ENCODE measurements at regions not wholly inside any gene's neighbourhood (a gene's known extent, or its start where the extent isn't known, plus 50 kb on each side); places are given as distances from the start of the nearest gene placed in this dataset.

DNA sequence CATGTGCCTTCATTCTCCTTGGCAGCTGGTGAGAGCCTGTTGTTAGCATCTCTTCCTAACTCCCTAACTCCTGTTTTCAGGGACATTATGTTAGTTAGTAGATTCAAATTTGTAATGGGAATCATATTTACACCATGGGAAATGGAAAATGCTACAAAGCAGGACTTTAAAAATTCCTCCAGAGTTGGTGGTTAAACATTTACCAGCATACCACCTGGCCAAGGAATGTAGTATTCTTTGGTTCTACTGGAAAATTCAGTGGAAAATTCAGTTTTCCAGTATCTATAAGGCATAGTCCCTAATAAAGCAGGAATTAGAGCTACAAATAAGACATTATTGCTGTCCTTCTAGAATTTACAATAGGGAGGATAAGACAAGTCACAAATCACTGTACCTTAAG is 291.7 kb downstream of the GPD2 start:
- POLR2A ChIA-PET = no interaction called here
- no peaks in the 10 kb centered on the region for H3K36me3 ChIP-seq (ENCODE audit: control insufficient read depth, insufficient read depth, low read length)
- no peaks in the 10 kb centered on the region for H3K9me3 ChIP-seq
- H3K4me3 Mint-ChIP-seq (ENCODE audit: unreplicated experiment) = no peak overlapping the region
- no peak overlapping the region for H3K4me3 ChIP-seq (ENCODE audit: low read depth, low read length)
- no peaks in the 10 kb centered on the region for H3K4me1 Mint-ChIP-seq (ENCODE audit: low read depth, unreplicated experiment)
- TF ChIP-seq, protein P1, sequence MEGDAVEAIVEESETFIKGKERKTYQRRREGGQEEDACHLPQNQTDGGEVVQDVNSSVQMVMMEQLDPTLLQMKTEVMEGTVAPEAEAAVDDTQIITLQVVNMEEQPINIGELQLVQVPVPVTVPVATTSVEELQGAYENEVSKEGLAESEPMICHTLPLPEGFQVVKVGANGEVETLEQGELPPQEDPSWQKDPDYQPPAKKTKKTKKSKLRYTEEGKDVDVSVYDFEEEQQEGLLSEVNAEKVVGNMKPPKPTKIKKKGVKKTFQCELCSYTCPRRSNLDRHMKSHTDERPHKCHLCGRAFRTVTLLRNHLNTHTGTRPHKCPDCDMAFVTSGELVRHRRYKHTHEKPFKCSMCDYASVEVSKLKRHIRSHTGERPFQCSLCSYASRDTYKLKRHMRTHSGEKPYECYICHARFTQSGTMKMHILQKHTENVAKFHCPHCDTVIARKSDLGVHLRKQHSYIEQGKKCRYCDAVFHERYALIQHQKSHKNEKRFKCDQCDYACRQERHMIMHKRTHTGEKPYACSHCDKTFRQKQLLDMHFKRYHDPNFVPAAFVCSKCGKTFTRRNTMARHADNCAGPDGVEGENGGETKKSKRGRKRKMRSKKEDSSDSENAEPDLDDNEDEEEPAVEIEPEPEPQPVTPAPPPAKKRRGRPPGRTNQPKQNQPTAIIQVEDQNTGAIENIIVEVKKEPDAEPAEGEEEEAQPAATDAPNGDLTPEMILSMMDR (IDR thresholded peaks at IDR 0.05; ENCODE audit: insufficient read depth in 1 of 2, low read depth in 1 of 2, low read length in 1 of 2, severe bottlenecking in 1 of 2, unreplicated experiment in 1 of 2) = no peak
- BruUV-seq (replicated peaks) = no TSS peak
- H3K27ac Mint-ChIP-seq (ENCODE audit: unreplicated experiment) = no peak overlapping the region
- no peak for DNase-seq
- H3K9me3 Mint-ChIP-seq (ENCODE audit: unreplicated experiment) = no peaks in the 10 kb centered on the region
- H3K4me1 ChIP-seq = peaks cover 12% of the 10 kb centered on the region
- CTCF ChIA-PET = no interaction called here
- H3K36me3 Mint-ChIP-seq (ENCODE audit: insufficient read depth, unreplicated experiment) = peaks cover 6% of the 10 kb centered on the region
- no peaks in the 10 kb centered on the region for H3K27me3 ChIP-seq (replicated peaks; ENCODE audit: control insufficient read depth, insufficient read depth, low read length)
- peaks cover 9% of the 10 kb centered on the region for H3K27me3 Mint-ChIP-seq (ENCODE audit: insufficient read depth, unreplicated experiment)
- intact Hi-C loops (cut with micrococcal nuclease; ENCODE audit: unreplicated experiment) = no loop called here

DNA sequence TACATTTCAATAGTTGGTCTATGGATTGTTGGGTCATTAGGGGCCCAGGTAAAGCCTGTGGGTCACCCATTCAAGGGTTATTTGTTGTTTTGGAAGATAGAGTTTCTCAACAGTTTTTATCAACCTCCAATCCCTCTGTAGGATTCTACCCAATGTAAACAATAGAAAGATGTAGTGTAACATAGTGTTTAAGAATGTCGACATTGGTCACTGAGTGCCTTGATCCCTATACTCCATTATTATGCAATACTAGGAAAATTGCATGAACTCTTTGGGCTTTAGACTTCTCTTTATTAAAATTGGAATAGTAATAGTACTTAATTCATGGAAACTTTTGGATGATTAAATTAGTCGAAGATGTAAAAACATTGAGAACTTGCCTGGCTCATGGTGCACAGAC is 292.1 kb downstream of the GPD2 start:
- Mint-ChIP-seq H3K4me1 (ENCODE audit: low read depth, unreplicated experiment) (no peaks in the 10 kb centered on the region), H3K27me3 (ENCODE audit: insufficient read depth, unreplicated experiment) (peaks cover 9% of the 10 kb centered on the region), H3K9me3 (ENCODE audit: unreplicated experiment) (no peaks in the 10 kb centered on the region), H3K27ac (ENCODE audit: unreplicated experiment) (no peak overlapping the region), H3K4me3 (ENCODE audit: unreplicated experiment) (no peak overlapping the region), H3K36me3 (ENCODE audit: insufficient read depth, unreplicated experiment) (peaks cover 6% of the 10 kb centered on the region)
- no peak overlapping the region for H3K4me3 ChIP-seq (ENCODE audit: low read depth, low read length)
- H3K4me1 ChIP-seq = peaks cover 12% of the 10 kb centered on the region
- H3K36me3 ChIP-seq (ENCODE audit: control insufficient read depth, insufficient read depth, low read length) = no peaks in the 10 kb centered on the region
- H3K27me3 ChIP-seq (replicated peaks; ENCODE audit: control insufficient read depth, insufficient read depth, low read length) = no peaks in the 10 kb centered on the region
- no peaks in the 10 kb centered on the region for H3K9me3 ChIP-seq
- TF ChIP-seq, protein P1 (IDR thresholded peaks at IDR 0.05; ENCODE audit: insufficient read depth in 1 of 2, low read depth in 1 of 2, low read length in 1 of 2, severe bottlenecking in 1 of 2, unreplicated experiment in 1 of 2) = no peak
- ChIA-PET POLR2A (no interaction called here), CTCF (no interaction called here)
- BruUV-seq (replicated peaks) = no TSS peak
- intact Hi-C loops (cut with micrococcal nuclease; ENCODE audit: unreplicated experiment) = no loop called here
- no peak for DNase-seq

DNA sequence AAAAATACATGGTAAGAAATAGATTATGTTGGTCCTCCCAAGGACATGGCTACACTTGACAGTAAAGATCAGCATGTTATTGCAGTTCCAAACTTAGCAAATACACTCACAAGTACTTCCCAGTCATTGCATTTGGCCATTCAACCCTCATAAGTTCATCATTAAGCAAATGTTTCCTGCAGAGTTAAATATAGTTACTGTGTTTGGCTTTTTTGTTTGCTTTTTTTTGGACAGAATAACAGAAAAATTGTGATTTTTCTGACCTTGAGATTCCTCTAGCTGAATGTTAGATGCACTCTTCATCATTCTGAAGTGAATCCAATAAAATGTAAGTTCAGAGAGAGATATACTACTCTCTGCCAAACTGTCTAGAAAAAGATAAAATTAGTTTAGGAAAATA is 295.3 kb downstream of the GPD2 start:
- no peaks in the 10 kb centered on the region for H3K36me3 ChIP-seq (ENCODE audit: control insufficient read depth, insufficient read depth, low read length)

More for the DNA sequence above, 295.3 kb downstream of the GPD2 start:
- H3K4me3 ChIP-seq (ENCODE audit: low read depth, low read length) = no peak overlapping the region
- no peak for DNase-seq
- Mint-ChIP-seq H3K9me3 (ENCODE audit: unreplicated experiment) (no peaks in the 10 kb centered on the region), H3K36me3 (ENCODE audit: insufficient read depth, unreplicated experiment) (no peaks in the 10 kb centered on the region), H3K4me1 (ENCODE audit: low read depth, unreplicated experiment) (no peaks in the 10 kb centered on the region), H3K27ac (ENCODE audit: unreplicated experiment) (no peak overlapping the region), H3K4me3 (ENCODE audit: unreplicated experiment) (no peak overlapping the region), H3K27me3 (ENCODE audit: insufficient read depth, unreplicated experiment) (no peaks in the 10 kb centered on the region)
- H3K27me3 ChIP-seq (replicated peaks; ENCODE audit: control insufficient read depth, insufficient read depth, low read length) = no peaks in the 10 kb centered on the region
- ChIA-PET CTCF (no interaction called here), POLR2A (no interaction called here)
- no TSS peak for BruUV-seq (replicated peaks)
- H3K4me1 ChIP-seq = peaks cover 12% of the 10 kb centered on the region
- no peaks in the 10 kb centered on the region for H3K9me3 ChIP-seq
- intact Hi-C loops (cut with micrococcal nuclease; ENCODE audit: unreplicated experiment) = no loop called here
- TF ChIP-seq, protein P1 (IDR thresholded peaks at IDR 0.05; ENCODE audit: insufficient read depth in 1 of 2, low read depth in 1 of 2, low read length in 1 of 2, severe bottlenecking in 1 of 2, unreplicated experiment in 1 of 2) = no peak

All from Caco-2 (cell line).